SK-N-DZ (cell line): ENCODE measurements at regions not wholly inside any gene's neighbourhood (a gene's known extent, or its start where the extent isn't known, plus 50 kb on each side); places are given as distances from the start of the nearest gene placed in this dataset.

Source experiments
- DNase-seq: peaks from one replicate; pipeline ENCODE4 v3.0.0-alpha.2; 2015; ENCODE audit warnings: low spot score

DNA sequence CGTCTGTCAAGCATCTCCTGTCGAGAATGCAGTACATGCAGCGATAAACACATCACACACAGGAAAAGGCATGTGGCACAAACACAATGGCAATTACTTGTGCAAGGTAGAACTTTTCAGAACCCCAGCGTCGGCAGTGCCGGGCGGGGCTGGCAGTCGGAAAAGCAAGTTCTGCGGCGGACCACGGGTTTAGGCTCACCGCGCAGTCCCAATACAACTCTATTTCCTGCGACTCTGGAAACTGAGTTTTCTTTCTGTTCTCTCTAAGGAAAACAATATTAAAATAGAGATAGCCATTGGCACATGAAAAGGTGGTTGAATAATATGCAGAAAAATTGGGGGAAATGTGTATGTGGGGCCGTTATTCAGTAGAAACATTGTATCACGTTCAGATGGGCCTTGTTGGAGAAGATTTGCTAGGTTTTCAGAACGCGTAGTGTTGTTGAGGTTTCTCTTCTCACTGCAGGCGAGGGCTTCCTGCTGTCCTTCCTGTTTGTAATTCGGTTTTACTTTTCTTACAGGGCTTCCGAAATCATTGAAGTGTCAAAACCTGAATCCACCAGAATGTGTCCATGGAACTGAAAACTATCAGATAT, 369.5 kb downstream of the THBS2 start:
- no peak for DNase-seq

- no peak for DNase-seq
Measured at GRCh38 chr6:168883410-168884049, 370.1 kb downstream of the THBS2 start.

GRCh38 chr6:168880271-168880670, 373.4 kb downstream of the THBS2 start:
- no peak for DNase-seq

- no peak for DNase-seq
Measured at GRCh38 chr6:168877821-168878282, 375.8 kb downstream of the THBS2 start.

DNA sequence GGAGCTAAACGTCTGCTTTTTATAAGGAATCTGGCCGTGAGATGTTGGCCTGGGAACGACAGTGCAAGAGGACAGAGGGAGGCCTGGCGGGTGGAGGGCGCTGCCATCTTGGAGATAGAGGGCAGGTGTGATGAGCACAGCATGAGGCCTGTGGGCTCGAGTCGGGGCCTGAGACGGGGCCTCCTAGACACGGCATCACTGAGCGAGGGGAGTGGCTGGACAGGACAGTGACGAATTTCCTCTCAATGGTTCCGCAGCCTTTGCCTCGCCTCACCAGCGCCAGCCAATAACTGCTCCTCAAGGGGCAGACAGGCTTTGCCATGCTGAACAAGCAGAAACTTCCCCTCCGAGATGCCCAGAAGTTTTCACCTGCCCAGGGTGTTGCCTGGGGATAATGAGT, 376.7 kb downstream of the THBS2 start:
- no peak for DNase-seq

GRCh38 chr6:168875811-168876576, 377.7 kb downstream of the THBS2 start:
- no peak for DNase-seq

DNA sequence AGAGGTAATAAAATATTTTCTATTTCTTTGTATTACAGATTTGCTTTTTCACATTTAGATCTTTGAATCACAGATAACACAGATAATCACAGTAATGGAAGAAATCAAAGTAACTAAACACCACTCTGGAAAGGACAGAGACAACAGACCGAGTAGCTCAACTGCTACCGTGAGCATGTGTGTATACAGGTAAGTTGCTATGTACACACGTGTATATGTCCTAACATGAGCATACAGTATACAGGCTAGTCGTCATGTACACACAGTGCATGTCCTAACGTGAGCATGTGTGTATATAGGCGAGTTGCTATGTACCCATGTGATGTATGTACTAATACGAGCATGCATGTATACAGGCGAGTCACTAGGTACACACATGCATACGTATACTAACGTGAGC, 379.0 kb downstream of the THBS2 start:
- DNase-seq = no peak

DNA sequence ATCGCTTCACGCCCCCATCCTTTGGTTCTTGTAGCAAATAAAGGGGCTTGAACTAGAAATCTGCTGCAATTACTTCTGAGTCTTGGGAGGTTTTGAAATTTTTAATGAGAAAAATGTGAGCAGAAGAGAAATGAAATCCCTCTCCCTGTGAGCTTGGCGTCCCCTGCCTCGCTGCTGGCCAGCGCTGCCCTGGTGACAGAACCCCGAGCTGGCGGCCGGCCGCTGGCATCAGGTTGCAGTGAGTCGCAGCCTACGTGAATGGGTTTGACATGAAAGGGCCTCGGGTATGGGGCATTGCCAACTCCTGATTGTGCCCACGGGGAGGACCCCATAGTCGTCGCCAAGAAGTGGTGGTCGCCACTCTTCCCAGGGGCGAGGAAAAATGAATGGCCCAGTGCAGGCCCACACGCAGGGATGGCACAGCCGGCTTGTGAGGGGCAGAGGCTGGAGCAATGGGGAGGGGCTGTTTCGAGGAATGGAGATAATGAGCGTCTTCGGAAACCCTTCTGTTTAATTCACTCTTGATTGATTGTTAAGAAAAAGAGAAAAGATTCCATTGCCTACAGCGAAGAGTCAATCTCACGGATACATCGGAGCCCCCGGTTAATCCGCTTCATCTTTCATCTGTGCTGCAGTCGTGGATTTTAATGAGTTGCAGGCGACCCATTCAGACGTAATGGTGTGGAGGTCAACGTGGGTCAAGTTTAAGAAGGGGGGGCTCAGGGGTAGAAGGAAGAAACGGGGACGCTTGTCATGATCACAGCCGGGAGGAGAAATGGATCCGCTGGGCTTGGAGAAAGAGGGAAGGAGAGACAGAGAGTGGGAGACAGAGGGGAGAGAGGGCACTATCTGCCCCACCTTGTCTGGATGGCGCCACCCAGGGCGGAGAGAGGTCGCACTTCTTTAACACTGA, 380.1 kb downstream of the THBS2 start:
- no peak for DNase-seq

GRCh38 chr6:168871642-168872315, 381.9 kb downstream of the THBS2 start:
- no peak for DNase-seq

- DNase-seq = no peak
Measured at GRCh38 chr6:168870982-168871381, 382.7 kb downstream of the THBS2 start.

DNA sequence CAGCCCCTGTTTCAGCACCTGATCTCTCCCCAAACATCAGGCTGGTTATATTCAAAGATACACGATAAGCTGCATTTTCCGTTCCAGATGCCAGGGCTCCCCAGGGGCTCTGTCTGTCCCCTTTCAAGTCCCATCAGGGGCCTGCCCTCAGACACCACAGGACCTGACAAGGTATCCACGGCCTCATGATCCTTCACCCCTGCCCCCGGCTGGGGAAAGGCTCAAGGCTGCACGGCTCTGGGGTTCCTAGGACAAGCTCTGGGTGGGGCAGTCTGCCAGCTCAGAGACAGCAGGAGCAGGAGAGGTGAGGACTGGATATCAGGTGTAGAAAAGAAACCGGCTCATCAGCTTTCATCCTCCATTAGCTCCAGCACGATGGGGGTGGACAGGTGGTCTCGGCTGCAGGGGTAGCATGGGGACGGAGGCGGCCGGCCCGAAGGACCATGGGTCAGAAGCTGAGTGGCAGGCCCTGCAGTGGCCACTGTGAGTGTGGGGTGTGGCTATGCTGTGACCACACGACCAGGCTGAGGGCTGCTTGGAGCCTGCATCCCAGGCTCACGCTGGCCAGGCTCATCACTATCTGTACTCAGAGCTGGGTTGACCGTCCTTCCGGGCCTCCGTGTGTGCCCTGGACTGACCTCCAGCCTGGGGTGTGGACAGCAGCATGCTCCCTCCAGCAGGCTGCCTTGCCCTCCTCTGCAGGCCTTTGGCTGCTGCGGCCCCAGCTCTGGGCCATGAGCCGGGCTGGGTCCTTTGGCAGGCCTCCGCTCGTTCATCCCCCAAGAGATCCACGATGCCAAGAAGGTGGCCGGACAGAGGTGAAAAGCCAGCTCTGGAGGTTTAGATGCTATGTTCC, 386.2 kb downstream of the THBS2 start:
- no peak for DNase-seq

GRCh38 chr6:168866534-168866933, 387.1 kb downstream of the THBS2 start:
- DNase-seq = no peak

GRCh38 chr6:168865522-168865921, 388.1 kb downstream of the THBS2 start:
- DNase-seq = no peak

DNA sequence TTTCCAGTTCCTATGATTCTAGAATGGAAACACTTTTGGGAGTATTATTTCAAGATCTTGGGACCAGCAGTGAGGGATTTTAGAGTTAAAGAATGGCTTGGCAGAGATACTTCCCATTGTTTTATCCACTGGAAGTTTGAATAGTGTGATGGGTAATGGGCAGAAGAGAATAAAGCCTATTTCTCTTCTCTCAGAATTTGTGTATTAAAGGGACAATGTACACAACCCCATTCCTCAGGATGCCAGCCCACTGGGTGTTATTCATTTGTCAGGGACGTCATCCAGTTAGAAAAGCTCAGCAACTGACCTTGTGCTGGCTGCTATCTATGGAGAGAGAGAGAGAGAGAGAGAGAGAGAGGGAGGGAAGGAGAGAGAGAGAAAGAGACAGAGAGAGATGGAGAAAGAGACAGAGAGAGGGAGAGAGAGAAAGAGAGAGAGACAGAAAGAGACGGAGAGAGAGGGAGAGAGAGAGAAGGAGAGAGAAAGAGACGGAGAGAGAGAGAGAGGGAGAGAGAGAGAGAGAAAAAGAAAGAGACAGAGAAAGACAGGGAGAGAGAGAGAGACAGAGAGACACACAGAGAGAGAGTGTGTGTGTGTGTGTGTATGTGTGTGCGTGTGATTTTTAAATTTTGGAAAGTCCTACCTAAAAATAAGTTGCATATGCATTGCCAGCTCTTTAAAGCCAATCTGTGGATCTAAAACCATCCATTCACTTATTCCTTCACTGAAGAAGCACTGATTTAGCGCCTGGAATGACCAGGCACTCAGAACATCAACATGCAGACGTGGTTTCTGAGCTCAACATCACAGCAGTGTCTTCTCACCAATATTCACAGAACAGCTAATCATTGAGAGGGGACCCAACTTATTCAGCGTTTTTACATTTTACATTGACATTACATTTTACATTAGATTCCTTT, 388.8 kb downstream of the THBS2 start:
- no peak for DNase-seq

GRCh38 chr6:168863467-168863866, 390.2 kb downstream of the THBS2 start:
- DNase-seq = no peak

DNA sequence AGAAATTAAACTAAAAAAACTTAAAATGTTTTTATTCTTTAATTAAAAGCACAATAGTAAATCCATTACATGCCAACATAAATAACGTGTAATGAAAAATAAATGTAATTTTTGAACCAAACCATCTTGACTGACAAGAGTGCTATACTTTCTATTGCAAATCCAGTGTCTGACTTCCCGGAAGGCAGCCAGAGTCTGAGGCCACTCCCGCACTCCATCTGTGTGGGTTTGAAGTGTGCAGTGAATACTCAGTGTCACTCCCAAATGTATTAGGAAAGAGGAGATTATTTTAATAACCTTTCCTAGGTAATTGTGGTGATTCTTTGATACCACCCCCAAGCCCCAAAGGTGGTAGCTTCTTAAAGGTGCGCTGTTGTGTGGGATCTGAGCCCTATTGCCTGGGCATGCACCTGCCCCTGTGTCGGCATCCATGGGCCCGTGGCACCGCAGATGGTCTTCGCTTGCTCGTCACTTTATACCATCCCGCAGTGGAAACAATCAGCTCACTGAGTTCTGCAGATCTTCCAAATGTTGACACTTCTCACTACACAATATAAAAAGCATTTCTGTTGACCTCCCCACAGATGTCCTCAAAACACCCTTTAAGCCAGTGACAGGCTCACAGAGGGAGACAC, 391.2 kb downstream of the THBS2 start:
- DNase-seq = no peak

DNA sequence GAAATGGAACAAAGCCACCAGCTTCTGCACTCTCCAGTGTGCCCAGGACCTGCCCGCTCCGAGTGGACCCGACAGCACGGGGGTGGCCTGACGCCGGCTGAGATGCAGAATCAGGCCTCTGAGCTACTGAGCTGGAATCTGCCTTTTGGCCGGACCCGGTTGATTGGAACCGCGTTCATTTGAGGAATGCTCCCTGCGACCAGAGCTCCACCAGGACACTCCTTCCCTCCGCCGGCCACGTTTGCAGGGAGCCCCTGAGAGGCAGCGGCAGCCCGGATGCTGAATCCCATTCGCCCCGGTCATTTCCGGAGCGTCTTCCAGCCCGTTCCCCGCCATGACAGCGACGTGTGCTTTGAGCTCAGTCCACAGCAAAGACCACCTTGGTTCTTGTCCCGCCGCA, 392.7 kb downstream of the THBS2 start:
- DNase-seq = no peak

- no peak for DNase-seq
Measured at GRCh38 chr6:168860341-168860740, 393.3 kb downstream of the THBS2 start.

GRCh38 chr6:168858926-168859325, 394.7 kb downstream of the THBS2 start:
- no peak for DNase-seq
